Fibroblast of pulmonary artery (primary cell): ENCODE measurements at regions not wholly inside any gene's neighbourhood (a gene's known extent, or its start where the extent isn't known, plus 50 kb on each side); places are given as distances from the start of the nearest gene placed in this dataset.

Experiments used
- DNase-seq: peaks from one replicate; pipeline ENCODE4 v3.0.0-alpha.2; 2010; ENCODE audit warnings: low read depth
- H3K4me3 ChIP-seq: replicated peaks from 2 replicates; pipeline ENCODE4 v1.5.1; 2011; ENCODE audit warnings: low read depth, mild to moderate bottlenecking, control low read depth, low read length, moderate library complexity
- TF ChIP-seq, protein P1 (sequence below): IDR thresholded peaks from 2 replicates; pipeline ENCODE4 v1.5.1; 2011; ENCODE audit warnings: mild to moderate bottlenecking, control low read depth, low read length, inconsistent platforms; ENCODE audit errors: missing control alignments

DNA sequence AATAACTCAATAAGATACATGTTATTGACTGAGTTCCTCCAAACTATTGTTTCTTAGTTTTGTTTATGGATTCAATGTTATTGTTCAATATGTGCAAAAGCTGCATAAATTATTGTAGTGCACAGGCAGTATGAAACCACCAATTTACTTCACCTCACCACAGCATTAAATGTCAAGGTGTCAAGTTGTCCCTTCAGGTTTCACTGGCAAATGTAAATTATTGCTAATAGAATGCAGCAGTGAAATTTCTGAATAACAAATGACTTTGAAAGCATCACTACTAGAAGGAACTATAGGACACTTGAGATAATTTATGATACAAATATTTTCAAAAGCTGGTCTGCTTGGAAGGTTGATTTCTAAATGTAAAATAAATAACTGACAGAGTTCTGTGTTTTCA lies 116.4 kb upstream of the PTPRD start:
- DNase-seq = no peak
- no peak overlapping the region for H3K4me3 ChIP-seq
- TF ChIP-seq, protein P1, sequence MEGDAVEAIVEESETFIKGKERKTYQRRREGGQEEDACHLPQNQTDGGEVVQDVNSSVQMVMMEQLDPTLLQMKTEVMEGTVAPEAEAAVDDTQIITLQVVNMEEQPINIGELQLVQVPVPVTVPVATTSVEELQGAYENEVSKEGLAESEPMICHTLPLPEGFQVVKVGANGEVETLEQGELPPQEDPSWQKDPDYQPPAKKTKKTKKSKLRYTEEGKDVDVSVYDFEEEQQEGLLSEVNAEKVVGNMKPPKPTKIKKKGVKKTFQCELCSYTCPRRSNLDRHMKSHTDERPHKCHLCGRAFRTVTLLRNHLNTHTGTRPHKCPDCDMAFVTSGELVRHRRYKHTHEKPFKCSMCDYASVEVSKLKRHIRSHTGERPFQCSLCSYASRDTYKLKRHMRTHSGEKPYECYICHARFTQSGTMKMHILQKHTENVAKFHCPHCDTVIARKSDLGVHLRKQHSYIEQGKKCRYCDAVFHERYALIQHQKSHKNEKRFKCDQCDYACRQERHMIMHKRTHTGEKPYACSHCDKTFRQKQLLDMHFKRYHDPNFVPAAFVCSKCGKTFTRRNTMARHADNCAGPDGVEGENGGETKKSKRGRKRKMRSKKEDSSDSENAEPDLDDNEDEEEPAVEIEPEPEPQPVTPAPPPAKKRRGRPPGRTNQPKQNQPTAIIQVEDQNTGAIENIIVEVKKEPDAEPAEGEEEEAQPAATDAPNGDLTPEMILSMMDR = no peak

DNA sequence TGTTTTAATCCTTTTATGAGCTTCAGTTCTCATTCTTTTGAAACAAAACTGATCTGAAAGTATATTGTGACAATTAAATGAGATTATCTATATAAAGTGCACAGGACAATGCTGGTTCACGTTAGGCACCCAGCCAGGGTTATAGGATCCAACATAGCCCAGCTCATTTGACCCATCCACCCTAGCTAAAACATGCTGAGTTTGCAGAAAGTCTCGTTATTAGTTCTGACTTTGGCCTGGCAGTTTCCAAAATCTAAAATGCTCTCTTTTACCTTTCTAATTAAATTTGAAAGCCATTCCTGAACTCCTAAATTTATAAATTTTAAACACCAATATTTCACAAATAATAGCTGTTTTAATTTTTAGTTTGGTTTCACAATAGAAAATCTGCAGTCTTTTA lies 131.9 kb upstream of the PTPRD start:
- no peak overlapping the region for H3K4me3 ChIP-seq
- DNase-seq = no peak
- TF ChIP-seq, protein P1 = no peak

DNA sequence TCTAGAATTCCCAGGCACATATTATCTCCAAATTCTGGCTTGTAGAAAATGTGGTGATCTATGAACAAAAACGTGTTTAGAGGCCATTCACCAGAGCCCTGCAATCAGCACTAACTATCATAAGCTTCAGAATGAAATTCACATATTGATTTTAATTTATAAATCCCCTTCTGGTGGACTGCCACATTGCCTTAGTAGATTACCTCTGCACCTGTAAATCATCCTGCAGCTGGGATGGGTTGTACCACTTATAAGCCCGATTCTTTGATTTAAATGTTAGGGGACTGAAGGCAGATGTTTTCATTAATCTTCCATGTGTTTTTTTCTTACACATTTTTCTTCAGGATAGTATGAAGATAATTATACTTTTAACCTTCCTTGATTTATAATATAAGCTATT lies 140.7 kb upstream of the PTPRD start:
- TF ChIP-seq, protein P1 = no peak
- H3K4me3 ChIP-seq = no peak overlapping the region
- DNase-seq = no peak

DNA sequence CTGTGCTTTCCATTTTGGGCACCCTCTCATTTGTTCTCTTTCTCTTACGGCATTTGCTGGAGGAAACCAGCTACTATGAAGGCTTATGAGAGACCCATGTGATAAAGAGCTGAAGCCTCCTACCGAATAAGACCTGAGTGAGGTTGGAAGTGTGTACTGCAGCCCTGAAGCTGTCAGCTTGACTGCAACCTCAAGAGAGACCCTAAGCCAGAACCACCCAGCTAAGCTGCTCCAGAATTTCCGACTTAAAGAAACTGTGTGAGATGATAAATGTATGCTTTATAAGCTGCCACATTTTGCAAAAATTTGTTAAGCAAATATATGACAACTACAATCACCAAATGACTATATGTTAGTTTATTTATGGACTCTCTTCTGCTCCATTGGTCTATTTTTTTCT lies 151.7 kb upstream of the PTPRD start:
- no peak overlapping the region for H3K4me3 ChIP-seq
- no peak for DNase-seq
- TF ChIP-seq, protein P1 = no peak

DNA sequence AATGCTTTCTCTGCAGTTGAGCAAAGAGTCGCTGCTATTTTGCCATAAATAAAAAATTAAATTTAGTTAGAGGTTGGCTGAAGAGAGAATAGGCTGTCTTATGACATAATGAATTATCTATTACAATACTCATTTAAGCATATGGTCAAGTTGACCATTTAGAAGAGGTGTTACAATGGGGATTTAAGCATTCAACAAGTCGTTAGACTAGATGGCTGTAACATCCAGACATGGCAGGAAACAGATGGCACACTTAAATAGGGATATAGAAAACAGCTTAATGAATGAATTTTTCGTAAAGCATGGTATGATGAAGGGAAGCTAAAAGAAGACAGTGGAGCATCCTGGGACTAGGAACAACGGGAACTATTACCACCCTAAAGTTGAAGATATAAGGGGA lies 160.3 kb upstream of the PTPRD start:
- no peak for DNase-seq
- TF ChIP-seq, protein P1 = no peak
- no peak overlapping the region for H3K4me3 ChIP-seq

DNA sequence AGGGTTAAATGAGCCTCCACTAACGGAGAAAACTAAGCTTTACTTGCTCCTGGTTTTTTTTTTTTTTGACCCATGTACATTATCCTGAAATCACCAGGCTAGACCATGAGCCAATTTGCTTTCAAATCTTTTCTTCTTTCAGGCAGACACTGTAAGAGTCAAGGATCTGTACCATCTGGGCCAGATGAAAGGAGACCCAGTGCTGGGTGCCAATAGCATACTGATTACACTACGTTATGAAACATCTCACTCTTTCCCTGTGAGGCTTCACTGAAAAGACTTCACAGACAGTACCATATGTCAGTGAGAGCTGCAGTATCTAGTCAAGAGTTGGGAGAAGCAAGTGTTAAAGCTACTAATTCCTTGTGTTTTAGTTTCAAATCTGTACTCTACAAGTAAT lies 161.2 kb upstream of the PTPRD start:
- DNase-seq = no peak
- H3K4me3 ChIP-seq = no peak overlapping the region
- TF ChIP-seq, protein P1 = no peak

DNA sequence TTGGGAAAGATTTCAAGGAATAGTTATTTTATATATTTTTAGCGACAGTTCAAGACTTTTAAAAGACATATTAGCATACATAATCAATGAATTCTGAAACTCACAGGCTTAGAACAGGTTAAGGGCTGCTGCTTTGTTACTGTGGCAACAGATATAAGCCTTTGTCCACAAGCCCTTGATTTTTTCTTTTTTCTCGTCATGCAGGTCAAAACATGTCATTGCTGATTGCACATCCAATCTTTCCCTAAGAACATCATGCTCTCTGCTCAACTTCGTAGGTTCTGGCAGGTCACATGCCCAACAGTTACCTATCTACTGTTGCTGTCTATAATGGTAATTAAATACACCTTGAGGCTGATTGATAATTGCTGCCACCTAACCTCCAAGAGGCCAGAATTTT lies 172.5 kb upstream of the PTPRD start:
- no peak overlapping the region for H3K4me3 ChIP-seq
- TF ChIP-seq, protein P1 = no peak
- DNase-seq = no peak
